ENCODE measurements at regions not wholly inside any gene's neighbourhood (a gene's known extent, or its start where the extent isn't known, plus 50 kb on each side); places are given as distances from the start of the nearest gene placed in this dataset.

DNA sequence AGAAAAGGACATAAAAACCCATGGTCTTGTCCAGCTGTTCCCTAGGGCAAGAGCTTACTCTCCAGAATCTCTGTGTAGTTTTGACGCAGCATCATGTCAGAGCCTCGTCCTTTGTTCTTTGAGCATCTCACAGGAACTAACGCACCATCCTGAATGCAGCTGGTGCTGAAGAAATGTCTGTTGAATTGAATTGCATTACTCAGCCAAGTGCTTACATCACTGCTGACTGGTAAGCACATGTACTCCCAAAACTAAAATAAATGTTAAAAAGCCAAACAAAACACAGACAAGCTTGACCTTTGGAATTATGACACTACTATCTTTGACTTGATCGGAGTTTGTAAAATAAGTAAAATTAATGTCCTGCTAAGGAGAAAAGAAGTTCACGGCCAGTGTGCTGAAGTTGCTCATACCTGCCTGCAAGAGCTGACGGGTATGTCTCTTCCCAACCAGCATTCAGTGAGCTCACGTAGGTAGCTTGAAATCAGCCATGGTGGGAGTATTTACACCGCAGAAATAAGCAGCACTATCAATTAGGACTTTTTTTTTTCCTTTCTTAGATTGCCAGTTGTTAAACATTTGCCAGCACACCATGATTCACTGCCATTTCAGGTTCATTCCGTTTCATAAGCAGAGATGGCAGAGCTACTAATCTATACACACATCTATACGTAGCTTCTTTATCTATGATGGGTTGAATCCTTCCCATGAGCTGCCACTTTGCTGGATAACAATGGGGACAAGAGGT is 310.6 kb upstream of the MSX2 start:
- no peak overlapping the region for H3K9ac ChIP-seq
- peaks cover 38% of the 10 kb centered on the region for H3K4me1 Mint-ChIP-seq

DNA sequence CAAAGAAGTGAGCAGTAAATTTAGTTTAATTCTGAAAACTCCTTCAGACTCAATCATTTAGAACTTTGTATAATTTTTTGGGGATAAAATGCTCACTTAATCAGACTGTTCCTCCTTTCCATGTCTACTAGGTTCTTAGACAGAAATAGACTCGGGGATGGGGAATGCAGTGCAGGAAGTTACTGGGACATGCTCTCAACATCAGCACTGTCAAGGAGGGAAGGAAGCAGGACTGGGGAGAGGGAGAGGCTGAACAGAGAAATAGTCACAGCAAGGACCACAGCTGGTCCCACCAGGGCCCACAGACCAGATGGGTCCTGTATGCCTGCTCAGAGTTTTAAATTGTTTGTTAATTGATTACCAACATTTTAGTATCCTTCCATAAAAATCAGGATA is 310.1 kb upstream of the MSX2 start:
- TF ChIP-seq, protein P1, sequence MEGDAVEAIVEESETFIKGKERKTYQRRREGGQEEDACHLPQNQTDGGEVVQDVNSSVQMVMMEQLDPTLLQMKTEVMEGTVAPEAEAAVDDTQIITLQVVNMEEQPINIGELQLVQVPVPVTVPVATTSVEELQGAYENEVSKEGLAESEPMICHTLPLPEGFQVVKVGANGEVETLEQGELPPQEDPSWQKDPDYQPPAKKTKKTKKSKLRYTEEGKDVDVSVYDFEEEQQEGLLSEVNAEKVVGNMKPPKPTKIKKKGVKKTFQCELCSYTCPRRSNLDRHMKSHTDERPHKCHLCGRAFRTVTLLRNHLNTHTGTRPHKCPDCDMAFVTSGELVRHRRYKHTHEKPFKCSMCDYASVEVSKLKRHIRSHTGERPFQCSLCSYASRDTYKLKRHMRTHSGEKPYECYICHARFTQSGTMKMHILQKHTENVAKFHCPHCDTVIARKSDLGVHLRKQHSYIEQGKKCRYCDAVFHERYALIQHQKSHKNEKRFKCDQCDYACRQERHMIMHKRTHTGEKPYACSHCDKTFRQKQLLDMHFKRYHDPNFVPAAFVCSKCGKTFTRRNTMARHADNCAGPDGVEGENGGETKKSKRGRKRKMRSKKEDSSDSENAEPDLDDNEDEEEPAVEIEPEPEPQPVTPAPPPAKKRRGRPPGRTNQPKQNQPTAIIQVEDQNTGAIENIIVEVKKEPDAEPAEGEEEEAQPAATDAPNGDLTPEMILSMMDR (IDR thresholded peaks at IDR 0.05): no peak
- no peak for TF ChIP-seq EZH2phosphoT487 (IDR thresholded peaks at IDR 0.05)
- no peak for TF ChIP-seq EZH2 (IDR thresholded peaks at IDR 0.05)
- no peak overlapping the region for H3K4me3 ChIP-seq
- no peak overlapping the region for H3K9ac ChIP-seq
- no peak for DNase-seq (ENCODE audit: low spot score)
- H2AFZ ChIP-seq (replicated peaks): no peak overlapping the region
- Mint-ChIP-seq H3K4me3 (no peak overlapping the region), H3K36me3 (no peaks in the 10 kb centered on the region), H3K27ac (no peak overlapping the region), H3K27me3 (ENCODE audit: insufficient read depth, low read depth) (peaks cover 12% of the 10 kb centered on the region), H3K4me1 (peaks cover 44% of the 10 kb centered on the region), H3K9me3 (peaks cover 2% of the 10 kb centered on the region)
- no peak overlapping the region for H3K27ac ChIP-seq
- no peaks in the 10 kb centered on the region for H3F3A ChIP-seq (ENCODE audit: low read depth)
- no peaks in the 10 kb centered on the region for H3K27me3 ChIP-seq
- no peak overlapping the region for H3K4me2 ChIP-seq
- H3K36me3 ChIP-seq: no peaks in the 10 kb centered on the region
- H4K20me1 ChIP-seq (ENCODE audit: low read depth): no peaks in the 10 kb centered on the region
- peaks cover 4% of the 10 kb centered on the region for H3K4me1 ChIP-seq
- H3K79me2 ChIP-seq (ENCODE audit: low read depth): no peaks in the 10 kb centered on the region
- H3K9me3 ChIP-seq (ENCODE audit: low read depth): no peaks in the 10 kb centered on the region

More for the DNA sequence above, 310.6 kb upstream of the MSX2 start:
- Mint-ChIP-seq H3K4me3 (no peak overlapping the region), H3K9me3 (peaks cover 5% of the 10 kb centered on the region), H3K27me3 (ENCODE audit: insufficient read depth, low read depth) (peaks cover 12% of the 10 kb centered on the region), H3K36me3 (no peaks in the 10 kb centered on the region), H3K27ac (no peak overlapping the region)
- no peaks in the 10 kb centered on the region for H4K20me1 ChIP-seq (ENCODE audit: low read depth)
- TF ChIP-seq EZH2 (IDR thresholded peaks at IDR 0.05) (no peak), EZH2phosphoT487 (IDR thresholded peaks at IDR 0.05) (no peak)
- TF ChIP-seq, protein P1 (IDR thresholded peaks at IDR 0.05): no peak
- no peaks in the 10 kb centered on the region for H3K27me3 ChIP-seq
- no peak overlapping the region for H3K27ac ChIP-seq
- no peak overlapping the region for H2AFZ ChIP-seq (replicated peaks)
- H3K4me3 ChIP-seq: no peak overlapping the region
- no peaks in the 10 kb centered on the region for H3K9me3 ChIP-seq (ENCODE audit: low read depth)
- DNase-seq (ENCODE audit: low spot score): no peak
- H3K4me2 ChIP-seq: no peak overlapping the region
- H3F3A ChIP-seq (ENCODE audit: low read depth): no peaks in the 10 kb centered on the region
- H3K36me3 ChIP-seq: no peaks in the 10 kb centered on the region
- peaks cover 4% of the 10 kb centered on the region for H3K4me1 ChIP-seq
- no peaks in the 10 kb centered on the region for H3K79me2 ChIP-seq (ENCODE audit: low read depth)

DNA sequence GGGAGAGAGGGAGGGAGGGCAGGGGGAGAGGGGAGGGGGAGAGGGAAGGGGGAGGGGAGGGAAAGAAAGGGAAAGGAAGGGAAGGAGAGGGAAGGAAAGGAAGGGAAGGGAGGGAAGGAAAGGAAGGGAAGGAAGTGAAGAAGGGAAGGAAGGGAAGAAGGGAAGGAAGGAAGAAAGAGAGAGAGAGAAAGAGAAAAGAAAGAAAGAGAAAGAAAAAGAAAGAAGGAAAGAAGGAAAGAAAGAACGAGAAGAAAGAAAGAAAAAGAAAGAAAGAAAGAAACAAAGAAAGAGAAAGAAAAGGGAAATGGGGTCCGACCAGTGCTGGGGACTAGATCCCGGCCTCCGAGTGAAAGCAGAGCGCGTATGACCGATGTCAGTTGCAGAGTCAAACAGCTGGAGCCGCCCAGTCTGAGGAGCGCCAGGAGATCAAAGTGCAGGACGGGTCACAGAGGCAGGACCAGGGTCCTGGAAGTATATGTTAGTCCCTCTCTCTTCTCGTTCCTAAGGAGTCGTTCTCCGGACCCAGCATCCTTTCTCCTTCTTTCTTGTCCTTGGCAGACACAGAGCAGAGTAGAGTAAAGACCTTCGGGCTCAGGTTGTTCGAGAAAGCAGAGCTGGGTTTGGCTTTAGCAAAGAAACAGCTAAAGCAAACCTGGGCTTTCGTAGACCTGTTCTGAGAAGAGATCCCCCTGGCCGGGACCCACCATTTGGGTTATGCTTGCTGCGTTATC is 305.4 kb upstream of the MSX2 start:
- Histone ChIP-seq H3F3A (ENCODE audit: low read depth) (no peaks in the 10 kb centered on the region), H3K4me2 (peak overlapping the region; percentile 81), H3K36me3 (no peaks in the 10 kb centered on the region), H3K79me2 (ENCODE audit: low read depth) (no peaks in the 10 kb centered on the region), H3K4me1 (peaks cover 8% of the 10 kb centered on the region), H2AFZ (replicated peaks) (peak overlapping the region; percentile 92), H4K20me1 (ENCODE audit: low read depth) (no peaks in the 10 kb centered on the region), H3K27me3 (no peaks in the 10 kb centered on the region), H3K27ac (no peak overlapping the region), H3K9ac (no peak overlapping the region), H3K9me3 (ENCODE audit: low read depth) (no peaks in the 10 kb centered on the region), H3K4me3 (peak overlapping the region; percentile 47)
- Mint-ChIP-seq H3K4me3 (peak overlapping the region; percentile 84), H3K27me3 (ENCODE audit: insufficient read depth, low read depth) (peaks cover 18% of the 10 kb centered on the region), H3K36me3 (no peaks in the 10 kb centered on the region), H3K27ac (peak overlapping the region; percentile 46), H3K4me1 (peaks cover 66% of the 10 kb centered on the region), H3K9me3 (no peaks in the 10 kb centered on the region)
- no peak for TF ChIP-seq EZH2 (IDR thresholded peaks at IDR 0.05)
- TF ChIP-seq, protein P1 (IDR thresholded peaks at IDR 0.05): no peak
- no peak for TF ChIP-seq EZH2phosphoT487 (IDR thresholded peaks at IDR 0.05)
- peak; percentile 67 for DNase-seq (ENCODE audit: low spot score)

All from neural progenitor cell (in vitro differentiated cells).